HEK293T (cell line): ENCODE measurements at regions not wholly inside any gene's neighbourhood (a gene's known extent, or its start where the extent isn't known, plus 50 kb on each side); places are given as distances from the start of the nearest gene placed in this dataset.

Experiments used
- ARNT ChIP-seq: fragments of 450-650 bp; IDR thresholded peaks from 2 replicates; pipeline ENCODE4 v1.6.1; 2017; ENCODE audit warnings: mild to moderate bottlenecking
- BHLHE40 ChIP-seq: fragments of 450-650 bp; IDR thresholded peaks from 2 replicates; pipeline ENCODE4 v1.6.1; 2016; ENCODE audit warnings: mild to moderate bottlenecking, moderate library complexity, borderline replicate concordance
- FOXK2 ChIP-seq: fragments of 450-650 bp; IDR thresholded peaks from 2 replicates; pipeline ENCODE4 v1.6.1; 2016; ENCODE audit warnings: mild to moderate bottlenecking
- FOXM1 ChIP-seq: fragments of 450-650 bp; IDR thresholded peaks from 2 replicates; pipeline ENCODE4 v1.6.1; 2017; ENCODE audit warnings: mild to moderate bottlenecking, borderline replicate concordance
- HDGF ChIP-seq: fragments of 450-650 bp; IDR thresholded peaks from 2 replicates; pipeline ENCODE4 v1.6.1; 2017; ENCODE audit warnings: antibody characterized with exemption, borderline replicate concordance
- LEF1 ChIP-seq: fragments of 450-650 bp; IDR thresholded peaks from 2 replicates; pipeline ENCODE4 v1.6.1; 2017; ENCODE audit warnings: mild to moderate bottlenecking, borderline replicate concordance
- SUZ12 ChIP-seq: fragments of 450-650 bp; IDR thresholded peaks from 2 replicates; pipeline ENCODE4 v1.6.1; 2016; ENCODE audit warnings: mild to moderate bottlenecking
- TF ChIP-seq, protein P1 (sequence below): fragments of 450-650 bp; IDR thresholded peaks from 2 replicates; pipeline ENCODE4 v1.6.1; 2016

DNA sequence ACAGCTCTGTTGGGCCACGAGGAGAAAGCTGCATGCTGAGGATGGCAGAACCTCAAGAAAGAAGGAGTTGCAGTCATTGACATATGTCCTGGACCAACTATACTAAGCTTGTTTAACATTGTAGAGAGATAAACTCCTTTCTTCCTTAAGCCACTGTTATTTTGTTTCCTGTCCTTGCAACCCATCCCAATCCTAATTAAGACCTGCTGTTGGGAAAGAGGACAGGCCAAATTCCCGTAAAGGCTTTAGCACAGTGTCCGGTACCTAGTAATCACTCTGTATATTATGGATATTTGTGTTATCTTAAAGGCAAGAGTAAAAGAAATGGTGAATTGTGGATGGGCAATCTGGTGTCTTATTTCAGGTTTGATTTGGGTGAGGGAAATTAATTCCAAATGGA is 53.5 kb upstream of the WSCD2 start:
- TF ChIP-seq HDGF (no peak), LEF1 (no peak), SUZ12 (no peak), FOXK2 (no peak), BHLHE40 (no peak), ARNT (no peak), FOXM1 (no peak)
- TF ChIP-seq, protein P1, sequence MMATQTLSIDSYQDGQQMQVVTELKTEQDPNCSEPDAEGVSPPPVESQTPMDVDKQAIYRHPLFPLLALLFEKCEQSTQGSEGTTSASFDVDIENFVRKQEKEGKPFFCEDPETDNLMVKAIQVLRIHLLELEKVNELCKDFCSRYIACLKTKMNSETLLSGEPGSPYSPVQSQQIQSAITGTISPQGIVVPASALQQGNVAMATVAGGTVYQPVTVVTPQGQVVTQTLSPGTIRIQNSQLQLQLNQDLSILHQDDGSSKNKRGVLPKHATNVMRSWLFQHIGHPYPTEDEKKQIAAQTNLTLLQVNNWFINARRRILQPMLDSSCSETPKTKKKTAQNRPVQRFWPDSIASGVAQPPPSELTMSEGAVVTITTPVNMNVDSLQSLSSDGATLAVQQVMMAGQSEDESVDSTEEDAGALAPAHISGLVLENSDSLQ: no peak
